ENCODE measurements at regions not wholly inside any gene's neighbourhood (a gene's known extent, or its start where the extent isn't known, plus 50 kb on each side); places are given as distances from the start of the nearest gene placed in this dataset.
"Not testable (repeated sequence)": the region's sequence is repeated elsewhere in the genome, so short reads cannot be mapped to it uniquely, and the experiment has no call there.

DNA sequence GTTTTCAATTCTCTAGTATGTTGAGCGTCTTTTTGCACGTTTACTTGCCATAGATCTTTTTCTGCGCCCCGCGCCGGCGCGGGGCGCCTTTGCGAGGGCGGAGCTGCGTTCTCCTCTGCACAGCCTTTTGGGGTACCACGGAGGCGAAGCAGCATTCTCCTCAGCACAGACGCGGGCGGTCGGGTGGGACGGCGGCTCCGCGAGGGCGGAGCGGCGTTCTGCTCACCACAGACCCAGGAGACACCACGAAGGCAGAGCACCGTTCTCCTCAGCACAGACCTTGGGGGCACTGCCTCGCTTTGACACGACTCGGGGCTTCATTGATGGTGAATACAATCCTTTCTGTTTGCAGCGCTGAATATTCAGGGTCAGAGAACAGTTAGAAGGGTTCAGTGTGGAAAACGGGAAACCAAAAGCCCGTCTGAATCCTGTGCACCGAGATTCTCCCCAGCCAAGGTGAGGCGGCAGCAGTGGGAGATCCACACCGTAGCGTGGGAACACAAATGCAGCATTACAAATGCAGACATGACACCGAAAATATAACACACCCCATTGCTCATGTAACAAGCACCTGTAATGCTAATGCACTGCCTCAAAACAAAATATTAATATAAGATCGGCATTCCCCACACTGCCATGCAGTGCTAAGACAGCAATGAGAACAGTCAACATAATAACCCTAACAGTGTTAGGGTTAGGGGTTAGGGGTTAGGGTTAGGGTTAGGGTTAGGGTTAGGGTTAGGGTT, 190.7 kb upstream of the VIPR2 start:
- not testable (repeated sequence) for DNase-seq (ENCODE audit: low spot score)

DNA sequence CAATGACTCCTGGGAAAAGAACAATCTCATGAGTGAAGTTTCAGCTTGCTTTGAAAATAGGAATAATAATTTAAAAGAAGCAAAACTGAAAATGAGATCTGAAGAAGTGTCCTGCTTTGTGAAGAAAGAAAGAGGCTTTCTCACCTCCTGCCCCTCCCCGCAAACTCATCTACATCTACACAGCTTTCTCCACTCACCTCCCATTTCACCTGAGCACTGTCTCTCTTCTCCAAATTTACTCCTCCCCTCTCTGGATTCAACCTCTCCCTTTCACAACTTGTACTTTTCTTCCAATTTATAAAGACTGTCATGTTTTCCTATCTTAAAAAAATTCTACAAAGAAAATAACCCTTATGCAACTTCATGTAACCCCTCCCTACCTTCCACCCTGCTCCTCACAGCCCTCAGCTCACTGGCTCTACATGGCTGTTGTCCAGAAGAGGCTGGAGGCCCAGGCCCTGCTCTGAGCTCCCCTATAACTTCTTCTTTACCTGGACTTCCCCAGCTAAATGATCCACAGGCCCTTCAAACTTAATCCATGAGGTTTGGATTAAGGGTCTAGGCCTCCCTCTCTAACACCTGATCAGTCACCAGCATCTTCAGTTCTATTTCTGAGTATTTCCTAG, 188.3 kb upstream of the VIPR2 start:
- DNase-seq (ENCODE audit: low spot score) = not testable (repeated sequence)

DNA sequence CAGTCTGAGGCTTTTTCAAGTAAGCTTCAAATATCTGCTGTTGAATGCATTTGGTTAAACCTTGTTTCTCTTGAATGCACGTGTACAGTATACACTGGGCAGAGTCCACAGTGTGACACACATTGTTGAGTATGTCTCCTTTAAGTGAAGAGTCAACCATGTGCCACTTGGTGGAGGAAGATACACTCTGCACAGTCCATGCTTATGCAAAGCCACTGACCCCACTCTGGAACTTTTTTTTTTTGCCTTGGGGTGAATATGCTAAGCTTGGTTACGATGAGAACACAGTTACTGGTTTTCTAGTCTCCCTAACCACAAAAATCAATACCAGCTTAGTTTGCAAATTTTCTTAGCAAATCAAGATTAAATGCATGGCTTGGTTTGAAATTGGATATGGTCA, 186.8 kb upstream of the VIPR2 start:
- no peak for DNase-seq (ENCODE audit: low spot score)

DNA sequence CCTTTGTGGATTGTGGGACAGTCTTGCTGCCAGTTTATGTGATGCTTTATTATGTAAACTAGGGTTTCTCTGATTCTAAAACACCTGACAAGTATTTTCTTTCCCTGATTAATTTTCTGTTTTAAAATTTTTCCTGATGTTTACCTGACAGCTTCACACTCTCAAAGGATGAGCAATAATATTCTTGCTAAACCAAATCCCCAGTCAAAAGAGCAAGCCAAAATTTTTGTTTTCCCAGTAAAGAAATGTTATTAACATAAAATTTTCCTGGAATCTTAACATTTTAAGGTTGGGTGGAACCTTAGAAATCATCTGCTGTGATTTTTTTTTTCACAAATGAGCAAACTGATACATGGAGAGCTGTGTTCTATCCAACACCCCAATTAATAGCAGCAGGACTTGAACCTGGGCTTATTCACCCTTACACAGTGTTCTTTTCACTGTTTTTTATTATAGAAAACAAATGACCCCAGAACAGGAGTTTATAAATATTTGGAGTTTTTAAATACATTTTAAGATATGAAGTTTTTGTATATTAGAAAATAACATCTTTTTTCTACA, 185.2 kb upstream of the VIPR2 start:
- no peak for DNase-seq (ENCODE audit: low spot score)

DNA sequence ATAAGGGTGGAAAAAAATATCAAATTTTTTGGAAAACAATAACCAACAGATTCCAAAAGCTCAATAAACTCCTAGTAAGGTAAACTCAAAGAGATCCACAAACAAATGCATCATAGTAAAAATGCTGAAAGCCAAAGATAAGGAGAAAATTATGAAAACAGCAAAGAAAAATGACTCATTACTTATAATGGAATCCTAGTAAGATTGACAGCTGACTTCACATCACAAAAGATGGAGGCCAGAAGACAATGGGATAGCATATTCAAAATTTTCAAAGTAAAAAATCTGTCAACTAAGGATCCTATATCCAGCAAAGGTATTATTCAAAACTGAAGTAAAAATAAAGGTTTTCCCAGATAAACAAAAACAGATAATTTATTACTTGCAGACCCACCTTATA, 183.4 kb upstream of the VIPR2 start:
- DNase-seq (ENCODE audit: low spot score) = no peak

DNA sequence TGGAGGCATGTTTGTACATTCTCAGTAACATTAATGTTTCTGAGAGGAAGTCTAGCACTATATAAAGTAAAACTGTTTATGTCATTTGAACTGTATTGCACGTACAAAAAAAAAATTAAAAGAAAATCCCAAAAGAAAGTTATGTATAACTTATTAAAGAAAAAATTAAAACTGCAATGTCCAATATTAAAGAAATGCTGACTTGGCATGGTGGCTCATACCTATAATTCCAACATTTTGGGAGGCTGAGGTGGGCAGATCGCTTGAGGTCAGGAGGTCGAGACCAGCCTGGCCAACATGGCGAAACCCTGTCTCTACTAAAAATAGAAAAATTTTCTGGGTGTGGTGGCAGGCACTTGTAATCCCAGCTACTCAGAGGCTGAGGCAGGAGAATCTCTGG, 178.7 kb upstream of the VIPR2 start:
- no peak for DNase-seq (ENCODE audit: low spot score)

DNA sequence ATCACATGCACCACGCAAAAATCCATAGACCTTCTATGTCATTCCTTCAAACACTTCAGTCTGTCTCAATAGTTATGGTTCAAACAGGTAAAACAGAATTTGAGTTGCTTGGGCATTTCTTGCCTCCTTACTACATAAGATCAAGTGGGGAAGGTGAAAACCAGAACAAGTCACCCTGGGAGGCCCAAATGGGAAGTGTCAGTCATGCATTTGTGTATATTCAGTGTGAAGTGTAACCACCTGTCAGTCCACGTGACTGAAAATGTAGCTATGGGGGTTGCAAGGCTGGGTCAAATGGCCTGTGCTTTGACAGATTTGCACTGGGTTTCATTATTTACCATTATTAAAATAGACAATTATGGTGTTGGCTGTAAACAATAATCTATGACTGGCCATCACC, 176.6 kb upstream of the VIPR2 start:
- DNase-seq (ENCODE audit: low spot score) = no peak

DNA sequence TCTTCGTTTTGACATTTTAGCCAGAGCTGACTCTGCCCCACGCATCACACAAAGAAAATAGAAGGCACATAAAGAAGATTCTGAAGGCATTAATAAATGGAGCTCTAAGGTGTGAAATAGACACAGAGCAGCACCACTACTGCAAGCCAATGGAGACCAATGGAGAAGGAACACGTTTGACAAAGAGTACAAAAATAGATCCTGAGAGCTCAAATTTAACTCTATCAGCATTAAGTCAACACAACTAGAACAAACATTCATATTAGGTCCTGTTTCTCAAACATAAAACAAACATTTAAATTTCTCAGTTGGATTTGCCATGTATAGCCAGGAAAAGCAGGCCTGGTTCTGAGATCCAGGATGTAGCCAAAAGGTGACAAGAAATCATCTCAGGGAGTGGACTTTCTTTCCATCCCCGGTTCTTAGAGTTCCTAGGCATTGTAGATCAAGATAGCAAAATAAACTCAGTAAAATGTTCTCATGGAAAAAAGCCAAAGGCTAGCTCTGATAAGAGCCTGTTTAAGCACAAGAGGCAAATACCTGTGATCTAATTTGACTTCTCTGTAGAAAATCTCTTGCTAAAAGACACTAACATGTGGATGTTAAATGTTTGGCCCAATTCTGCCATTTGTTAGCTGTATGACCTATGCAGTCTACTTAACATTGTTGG, 174.2 kb upstream of the VIPR2 start:
- DNase-seq (ENCODE audit: low spot score) = no peak

DNA sequence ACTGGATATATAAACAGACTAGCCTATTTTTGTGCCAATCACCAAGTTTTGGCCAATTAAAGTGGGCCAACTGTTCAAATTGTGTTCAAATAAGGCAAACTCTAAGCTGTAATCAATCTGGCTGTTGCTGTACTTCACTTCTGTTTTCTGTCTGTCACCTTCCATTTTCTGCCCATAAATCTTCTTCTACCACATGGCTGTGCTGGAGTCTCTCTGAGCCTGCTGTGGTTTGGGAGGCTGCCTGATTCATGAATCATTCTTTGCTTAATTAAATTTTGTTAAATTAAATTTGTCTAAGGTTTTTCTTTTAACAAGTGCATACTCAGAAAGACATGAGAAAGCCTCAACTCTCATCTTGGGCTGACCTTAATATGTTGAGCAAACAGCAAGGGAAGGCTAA, 172.6 kb upstream of the VIPR2 start:
- DNase-seq (ENCODE audit: low spot score) = no peak

DNA sequence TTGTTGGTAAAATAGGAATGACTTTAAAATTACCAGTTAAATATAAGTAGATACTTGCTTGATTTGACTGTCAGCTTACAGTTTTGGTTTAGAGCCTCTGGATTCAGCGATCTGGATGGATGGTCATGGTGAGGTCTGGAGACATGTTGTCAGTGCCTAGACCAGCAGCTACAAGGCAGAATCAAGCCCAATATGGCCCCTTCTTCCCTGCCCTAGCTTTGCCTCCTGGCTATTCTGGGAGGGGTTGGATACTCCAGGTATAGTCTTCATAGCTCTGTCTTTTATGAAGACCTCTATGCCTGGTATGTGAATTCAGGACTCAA, 166.5 kb upstream of the VIPR2 start:
- no peak for DNase-seq (ENCODE audit: low spot score)

DNA sequence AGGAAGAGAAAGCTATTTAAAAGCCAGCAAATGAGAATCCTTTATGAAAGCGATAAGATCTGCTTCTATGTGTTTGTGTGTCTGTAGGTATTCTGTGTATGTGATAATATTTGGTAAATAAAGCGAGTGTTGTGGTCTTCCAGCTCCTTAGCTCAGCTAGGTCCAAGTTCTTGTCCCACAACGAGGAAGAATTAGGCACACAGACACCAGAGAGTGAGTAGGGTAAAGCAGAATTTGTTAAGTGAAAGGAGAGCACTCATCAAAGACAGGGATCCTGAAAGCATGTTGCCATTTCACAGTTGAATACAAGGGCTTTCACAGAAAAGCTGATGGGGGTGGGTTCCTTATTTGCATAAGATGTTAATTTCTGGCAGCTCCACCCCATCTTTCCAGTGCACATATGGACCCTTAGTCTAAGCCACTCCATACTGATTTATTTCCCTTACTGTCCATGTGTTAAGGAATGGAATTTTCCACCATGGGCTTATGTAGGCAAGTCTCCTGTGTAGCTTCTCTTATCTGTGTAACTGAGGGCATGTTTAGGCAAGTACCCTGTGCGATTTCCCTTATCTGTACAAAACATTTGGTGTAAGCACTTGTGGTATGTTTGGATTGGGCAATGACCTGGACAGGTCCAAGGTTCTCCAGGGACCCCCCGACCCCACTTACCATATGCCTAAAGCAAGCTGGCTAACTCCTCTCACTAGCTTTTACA, 165.9 kb upstream of the VIPR2 start:
- peak; percentile 10 for DNase-seq (ENCODE audit: low spot score)

DNA sequence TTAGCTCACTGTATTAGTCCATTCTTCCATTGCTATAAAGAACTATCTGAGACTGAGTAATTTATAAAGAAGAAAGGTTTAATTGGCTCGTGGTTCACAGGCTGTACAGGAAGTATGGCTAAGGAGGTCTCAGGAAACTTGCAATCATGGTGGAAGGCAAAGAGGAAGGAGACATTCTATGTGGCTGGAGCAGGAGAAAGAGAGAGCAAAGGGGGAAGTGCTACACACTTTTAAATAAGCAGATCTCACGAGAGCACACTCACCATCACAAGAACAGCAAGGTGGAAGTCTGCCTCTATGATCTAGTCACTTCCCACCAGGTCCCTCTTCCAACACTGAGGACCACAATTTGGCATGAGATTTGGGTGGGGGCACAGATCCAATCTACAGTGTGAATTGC, 164.5 kb upstream of the VIPR2 start:
- not testable (repeated sequence) for DNase-seq (ENCODE audit: low spot score)

DNA sequence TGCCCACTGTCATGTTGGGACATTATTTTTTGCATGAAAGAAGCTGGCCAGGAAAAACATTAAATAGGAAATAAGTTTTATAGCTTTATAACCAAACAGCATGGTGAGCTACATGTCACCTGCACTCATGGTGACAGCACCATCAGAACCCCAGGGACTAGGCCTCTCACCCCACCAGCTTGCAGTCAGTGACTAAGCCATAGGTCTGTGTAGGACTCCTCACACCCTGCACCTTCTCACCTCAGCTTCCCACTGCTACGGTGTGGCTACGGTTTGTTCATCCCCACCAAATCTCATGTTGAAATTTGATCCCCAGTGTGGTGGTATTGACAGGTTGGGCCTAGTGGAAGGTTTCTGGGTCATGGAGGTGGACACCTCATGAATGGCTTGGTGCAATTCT, 161.3 kb upstream of the VIPR2 start:
- no peak for DNase-seq (ENCODE audit: low spot score)

DNA sequence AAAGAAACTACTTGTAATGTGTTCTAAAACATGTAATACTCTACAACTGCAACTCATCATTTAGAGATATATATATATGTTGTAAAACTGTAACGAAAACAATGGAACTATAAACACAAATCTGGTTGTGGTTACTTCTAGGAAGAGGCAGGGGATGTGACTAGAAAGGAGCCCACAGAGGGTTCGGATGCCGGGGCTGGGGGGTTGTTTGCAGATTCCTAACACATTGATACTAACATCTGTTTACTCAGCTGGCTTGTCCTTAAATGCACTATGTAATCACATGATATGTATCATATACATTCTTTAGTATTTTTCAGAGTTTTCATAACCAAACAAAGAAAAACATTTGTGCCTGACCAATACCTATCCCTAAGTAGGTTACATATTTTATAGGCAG, 160.5 kb upstream of the VIPR2 start:
- DNase-seq (ENCODE audit: low spot score) = not testable (repeated sequence)

DNA sequence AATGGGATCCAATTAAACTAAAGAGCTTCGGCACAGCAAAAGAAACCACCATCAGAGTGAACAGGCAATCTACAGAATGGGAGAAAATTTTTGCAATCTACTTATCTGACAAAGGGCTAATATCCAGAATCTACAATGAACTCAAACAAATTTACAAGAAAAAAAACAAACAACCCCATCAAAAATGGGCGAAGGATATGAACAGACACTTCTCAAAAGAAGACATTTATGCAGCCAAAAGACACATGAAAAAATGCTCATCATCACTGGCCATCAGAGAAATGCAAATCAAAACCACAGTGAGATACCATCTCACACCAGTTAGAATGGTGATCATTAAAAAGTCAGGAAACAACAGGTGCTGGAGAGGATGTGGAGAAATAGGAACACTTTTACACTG, 158.8 kb upstream of the VIPR2 start:
- not testable (repeated sequence) for DNase-seq (ENCODE audit: low spot score)

DNA sequence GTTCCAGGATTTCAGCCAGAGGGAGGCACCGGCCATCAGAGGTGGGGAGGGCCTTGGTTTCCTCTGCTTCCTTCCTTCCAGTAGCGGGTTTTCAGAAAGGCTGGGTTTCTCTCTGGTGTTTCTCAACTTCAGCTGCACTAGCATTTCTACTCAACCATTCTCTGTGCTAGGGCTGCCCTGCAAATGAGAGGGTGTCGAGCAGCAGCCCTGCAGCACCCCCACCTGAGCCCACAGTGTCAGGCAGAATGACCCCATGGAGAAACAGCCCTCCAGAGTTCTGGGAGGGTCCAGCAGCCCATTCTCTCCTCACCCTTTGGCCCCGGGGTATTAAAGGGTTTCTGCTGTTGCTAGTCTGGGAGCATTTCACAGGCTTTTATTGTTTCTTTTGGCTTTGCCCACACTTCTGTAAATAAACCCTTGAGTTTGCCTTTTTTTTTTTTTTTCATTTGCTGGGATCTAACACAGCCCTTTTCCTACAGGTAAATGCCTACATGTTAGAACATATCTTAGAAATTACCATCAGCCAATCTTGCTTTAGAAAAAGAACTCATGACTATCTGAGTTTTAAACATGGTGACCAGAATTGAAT, 151.5 kb upstream of the VIPR2 start:
- no peak for DNase-seq (ENCODE audit: low spot score)

DNA sequence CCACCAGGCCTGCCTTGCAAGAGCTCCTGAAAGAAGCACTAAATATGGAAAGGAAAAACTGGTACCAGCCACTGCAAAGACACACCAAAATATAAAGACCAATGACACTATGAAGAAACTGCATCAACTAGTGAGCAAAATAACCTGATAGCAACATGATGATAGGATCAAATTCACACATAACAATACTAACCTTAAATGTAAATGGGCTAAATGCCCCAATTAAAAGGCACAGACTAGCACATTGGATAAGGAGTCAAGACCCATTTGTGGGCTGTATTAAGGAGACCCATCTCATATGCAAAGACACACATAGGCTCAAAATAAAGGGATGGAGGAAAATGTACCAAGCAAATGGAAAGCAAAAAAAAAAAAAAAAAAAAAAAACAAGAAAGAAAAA, 141.8 kb upstream of the VIPR2 start:
- not testable (repeated sequence) for DNase-seq (ENCODE audit: low spot score)

DNA sequence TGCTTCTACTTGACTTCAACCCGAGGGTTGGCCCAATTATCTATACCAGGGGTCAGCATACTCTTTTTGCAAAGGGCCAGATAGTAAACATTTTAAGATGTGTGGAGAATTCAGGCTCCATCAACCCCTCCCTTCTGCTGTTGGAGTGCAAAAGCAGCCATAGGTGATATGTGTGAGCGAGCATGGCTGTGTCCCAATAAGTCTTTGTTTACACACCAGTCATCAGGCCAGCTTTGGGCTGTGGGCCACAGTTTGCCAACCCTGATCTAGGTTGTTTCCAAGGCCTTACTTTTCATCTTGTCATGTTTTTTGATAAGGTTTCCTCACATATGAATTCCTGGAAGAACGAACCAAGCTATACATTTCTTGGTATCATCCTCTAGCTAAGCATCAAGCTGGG, 136.9 kb upstream of the VIPR2 start:
- no peak for DNase-seq (ENCODE audit: low spot score)

DNA sequence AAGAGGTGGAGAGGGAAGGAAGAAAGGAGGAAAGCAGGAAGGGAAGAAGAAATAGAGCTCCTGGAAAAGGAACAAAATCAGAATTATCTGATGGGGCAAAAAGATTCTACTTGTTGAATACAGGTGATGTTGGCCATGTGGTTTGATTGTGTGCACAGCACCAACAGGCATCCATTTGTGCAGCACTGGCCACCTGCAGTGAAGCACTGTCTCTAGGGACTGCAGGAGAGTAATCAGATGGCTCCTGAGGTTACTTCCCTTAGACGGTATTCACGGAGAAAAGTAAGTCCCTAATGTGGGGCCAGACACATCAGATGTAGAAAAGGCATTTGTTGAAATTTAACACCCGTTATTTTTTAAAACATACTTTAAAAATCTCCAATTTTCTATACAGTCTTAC, 135.3 kb upstream of the VIPR2 start:
- DNase-seq (ENCODE audit: low spot score) = no peak

DNA sequence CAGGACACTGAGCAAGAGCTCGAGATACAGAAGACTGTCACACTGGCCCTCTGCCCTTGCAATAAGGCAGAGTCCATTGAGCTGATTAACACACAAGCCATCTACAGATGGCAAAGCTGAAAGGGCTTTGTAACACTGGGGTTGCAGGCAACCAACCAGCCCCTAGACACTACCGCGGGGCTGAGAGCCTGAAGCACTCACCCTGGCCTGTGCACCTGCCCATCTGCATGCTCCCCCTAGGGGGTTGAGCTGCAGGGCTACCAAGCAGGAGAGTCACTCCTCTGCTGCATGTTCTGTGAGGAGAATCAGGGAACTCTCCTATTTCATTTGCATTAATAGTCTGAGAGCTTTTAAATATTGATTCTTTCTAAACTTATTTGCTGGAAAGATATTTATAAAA, 128.1 kb upstream of the VIPR2 start:
- no peak for DNase-seq (ENCODE audit: low spot score)

DNA sequence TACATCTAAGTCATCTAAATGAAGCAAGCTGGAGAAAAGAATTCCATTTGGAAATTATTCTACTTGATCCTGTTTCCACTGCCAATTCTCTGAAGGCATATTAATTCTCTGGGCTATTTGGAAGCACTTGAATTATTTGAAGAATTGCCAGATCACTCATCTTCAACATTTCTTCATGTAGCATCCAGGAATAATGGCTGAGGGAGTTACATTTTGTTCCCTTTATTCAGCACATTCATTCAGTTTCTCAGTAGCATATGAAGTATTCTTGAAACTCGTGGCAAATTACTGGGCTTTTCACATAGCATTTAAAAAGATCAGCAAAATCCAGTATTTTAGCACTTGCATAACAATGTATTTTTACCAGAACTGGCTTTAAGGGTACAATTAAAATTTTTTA, 127.1 kb upstream of the VIPR2 start:
- DNase-seq (ENCODE audit: low spot score) = no peak

DNA sequence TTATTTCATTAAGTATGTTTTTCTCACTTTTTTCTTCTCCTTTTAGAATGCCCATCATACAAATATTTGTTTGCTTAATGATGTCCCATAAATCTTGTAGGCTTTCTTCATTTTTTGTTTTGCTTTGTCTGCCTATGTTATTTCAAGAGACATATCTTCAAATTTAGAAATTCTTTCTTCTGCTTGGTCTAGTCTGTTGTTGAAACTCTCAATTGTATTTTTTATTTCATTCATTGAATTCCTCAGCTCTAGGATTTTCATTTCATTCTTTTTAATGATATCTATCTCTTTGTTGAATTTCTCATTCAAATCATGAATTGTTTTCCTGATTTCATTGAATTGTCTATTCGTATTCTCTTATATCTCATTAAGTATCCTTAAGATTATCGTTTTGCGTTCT, 125.1 kb upstream of the VIPR2 start:
- DNase-seq (ENCODE audit: low spot score) = no peak

Measured in hematopoietic multipotent progenitor cell treated with erythropoietin and hydrocortisone succinate and interleukin-3 and kit ligand, for 15 days (in vitro differentiated cells).